H1 (cell line): ENCODE measurements at regions not wholly inside any gene's neighbourhood (a gene's known extent, or its start where the extent isn't known, plus 50 kb on each side); places are given as distances from the start of the nearest gene placed in this dataset.

Experiments
- CTCF ChIA-PET: fragments of 300-600 bp; sonication (Branson Sonifier 250); formaldehyde crosslinking; loops from one replicate; lab custom pipeline; 2021; ENCODE audit not compliant: partially characterized antibody; lab: Charles Lee
- POLR2A ChIA-PET: fragments of 300-600 bp; sonication (Branson Sonifier 250); formaldehyde crosslinking; loops from one replicate; lab custom pipeline; 2021; ENCODE audit warnings: inconsistent platforms; ENCODE audit not compliant: partially characterized antibody; lab: Charles Lee
- DNase-seq, 2 experiments: peaks; one replicate each; pipeline versions ENCODE4 v3.0.0 to v3.0.0-alpha.2; 2010 to 2022; ENCODE audit warnings: low spot score in 2 of 2, low read depth in 1 of 2, mixed read lengths in 1 of 2
- FAIRE-seq: peaks from 2 replicates; lab custom pipeline; 2011; peaks lifted over from hg19 to GRCh38; lab: Jason Lieb, UNC
- H2AFZ ChIP-seq: 2 replicates; pipeline ENCODE4 v1.8.1; 2012; ENCODE audit warnings: low read length, inconsistent platforms
- H2AK5ac ChIP-seq: 2 replicates; pipeline ENCODE4 v1.6.1; 2013; ENCODE audit warnings: low read depth, low read length
- H2BK120ac ChIP-seq: replicated peaks from 2 replicates; pipeline ENCODE3; 2013; ENCODE audit warnings: low read depth, low read length, inconsistent platforms
- H2BK12ac ChIP-seq: 2 replicates; pipeline ENCODE4 v1.6.1; 2013; ENCODE audit warnings: low read depth, low read length
- H2BK15ac ChIP-seq: 2 replicates; pipeline ENCODE4 v1.6.1; 2013; ENCODE audit warnings: low read length
- H2BK20ac ChIP-seq: 2 replicates; pipeline ENCODE4 v1.6.1; 2013; ENCODE audit warnings: low read length
- H2BK5ac ChIP-seq: 2 replicates; pipeline ENCODE4 v1.6.1; 2013; ENCODE audit warnings: low read depth, low read length
- H3K14ac ChIP-seq: 2 replicates; pipeline ENCODE4 v1.6.1; 2013; ENCODE audit warnings: inconsistent platforms; ENCODE audit not compliant: insufficient read length
- H3K18ac ChIP-seq: 2 replicates; pipeline ENCODE4 v1.6.1; 2013; ENCODE audit warnings: low read length; ENCODE audit errors: extremely low read depth
- H3K23ac ChIP-seq: 2 replicates; pipeline ENCODE4 v1.6.1; 2013; ENCODE audit warnings: inconsistent platforms; ENCODE audit not compliant: insufficient read length
- H3K23me2 ChIP-seq: 2 replicates; pipeline ENCODE4 v1.6.1; 2013; ENCODE audit warnings: low read depth, low read length
- H3K27ac ChIP-seq: 2 replicates; pipeline ENCODE4 v1.6.1; 2011; ENCODE audit warnings: low read depth, low read length, inconsistent platforms
- H3K27me3 ChIP-seq, 4 experiments: replicated peaks in 1 of 4; 1 replicate in 1 of 4; 2 replicates in 3 of 4; pipeline versions ENCODE4 v1.6.1 to v1.8.1; 2011 to 2013; ENCODE audit warnings: low read length in 3 of 4, mild to moderate bottlenecking in 3 of 4, inconsistent platforms in 2 of 4, mixed read lengths in 2 of 4, moderate library complexity in 1 of 4; ENCODE audit not compliant: control insufficient read depth in 3 of 4, insufficient read depth in 3 of 4; ENCODE audit errors: extremely low read depth in 1 of 4
- H3K36me3 ChIP-seq, 4 experiments: 2 replicates each; pipeline versions ENCODE4 v1.6.1 to v1.8.1; 2011 to 2013; ENCODE audit warnings: mild to moderate bottlenecking in 4 of 4, low read length in 3 of 4, moderate library complexity in 2 of 4, control low read depth in 1 of 4, inconsistent platforms in 1 of 4; ENCODE audit not compliant: insufficient read depth in 4 of 4, control insufficient read depth in 2 of 4
- H3K4ac ChIP-seq: replicated peaks from 2 replicates; pipeline ENCODE3; 2013; ENCODE audit warnings: low read length, low read depth, mixed read lengths, inconsistent platforms; ENCODE audit not compliant: insufficient read length
- H3K4me1 ChIP-seq, 4 experiments: replicated peaks in 1 of 4; 1 replicate in 1 of 4; 2 replicates in 3 of 4; pipeline versions ENCODE4 v1.6.1 to v1.8.1; 2011 to 2013; ENCODE audit warnings: low read length in 3 of 4, inconsistent platforms in 2 of 4, mixed read lengths in 1 of 4; ENCODE audit not compliant: insufficient read depth in 4 of 4, control insufficient read depth in 3 of 4
- H3K4me2 ChIP-seq, 2 experiments: 2 replicates each; pipeline versions ENCODE4 v1.6.1 to v1.8.1; 2011 to 2013; ENCODE audit warnings: low read depth in 2 of 2, low read length in 2 of 2, control low read depth in 1 of 2, inconsistent platforms in 1 of 2, mild to moderate bottlenecking in 1 of 2; ENCODE audit not compliant: insufficient read depth in 1 of 2
- H3K4me3 ChIP-seq, 4 experiments: fragments of 200-600, 300-600 bp in 1 of 4; sonication (generic), shearing (Covaris generic), sonication (Bioruptor Twin) in 1 of 4; 2 replicates each; pipeline versions ENCODE4 v1.5.1 to v1.8.1; 2011 to 2016; ENCODE audit warnings: low read length in 4 of 4, low read depth in 3 of 4, control low read depth in 2 of 4, inconsistent platforms in 2 of 4, mild to moderate bottlenecking in 2 of 4, mixed read lengths in 1 of 4, moderate library complexity in 1 of 4; ENCODE audit not compliant: insufficient read depth in 2 of 4; ENCODE audit errors: extremely low read depth in 1 of 4
- H3K56ac ChIP-seq: replicated peaks from 2 replicates; pipeline ENCODE3; 2013; ENCODE audit warnings: low read depth, mild to moderate bottlenecking, mixed read lengths, low read length, inconsistent platforms; ENCODE audit not compliant: insufficient read length
- H3K79me1 ChIP-seq: 2 replicates; pipeline ENCODE4 v1.6.1; 2013; ENCODE audit warnings: low read depth, low read length, control low read depth
- H3K79me2 ChIP-seq, 2 experiments: 2 replicates each; pipeline versions ENCODE4 v1.6.1 to v1.8.1; 2012 to 2013; ENCODE audit warnings: low read length in 2 of 2, mild to moderate bottlenecking in 2 of 2, inconsistent platforms in 1 of 2; ENCODE audit not compliant: insufficient read depth in 2 of 2, control insufficient read depth in 1 of 2
- H3K9ac ChIP-seq, 4 experiments: replicated peaks in 1 of 4; 1 replicate in 1 of 4; 2 replicates in 3 of 4; pipeline versions ENCODE4 v1.6.1 to v1.8.1; 2011 to 2013; ENCODE audit warnings: low read depth in 3 of 4, low read length in 3 of 4, control low read depth in 2 of 4, mild to moderate bottlenecking in 2 of 4, moderate library complexity in 2 of 4, inconsistent platforms in 1 of 4; ENCODE audit errors: extremely low read depth in 1 of 4
- H3K9me3 ChIP-seq, 2 experiments: 2 replicates each; pipeline versions ENCODE4 v1.6.1 to v1.8.1; 2012 to 2013; ENCODE audit warnings: mild to moderate bottlenecking in 2 of 2, moderate library complexity in 2 of 2, control low read depth in 1 of 2, inconsistent platforms in 1 of 2, low read depth in 1 of 2, low read length in 1 of 2, mixed read lengths in 1 of 2; ENCODE audit not compliant: insufficient read depth in 2 of 2
- H4K20me1 ChIP-seq, 2 experiments: replicated peaks in 1 of 2; 2 replicates each; pipeline versions ENCODE3 to v1.8.1; 2011 to 2013; ENCODE audit warnings: inconsistent platforms in 2 of 2, low read length in 2 of 2, mild to moderate bottlenecking in 1 of 2; ENCODE audit not compliant: insufficient read depth in 2 of 2, control insufficient read depth in 1 of 2
- H4K5ac ChIP-seq: 2 replicates; pipeline ENCODE4 v1.6.1; 2013; ENCODE audit warnings: low read length, low read depth, mixed read lengths, inconsistent platforms; ENCODE audit not compliant: insufficient read length
- H4K8ac ChIP-seq: 2 replicates; pipeline ENCODE4 v1.8.0; 2013; ENCODE audit warnings: mild to moderate bottlenecking, moderate library complexity, low read length, inconsistent platforms; ENCODE audit not compliant: insufficient read depth; ENCODE audit errors: extremely low read depth
- H4K91ac ChIP-seq: replicated peaks from 2 replicates; pipeline ENCODE3; 2013; ENCODE audit warnings: low read length, mixed read lengths, inconsistent platforms; ENCODE audit not compliant: insufficient read length
- ATF3 ChIP-seq: IDR thresholded peaks from 2 replicates; pipeline ENCODE4 v1.6.1; 2011; ENCODE audit warnings: low read depth, mild to moderate bottlenecking, low read length; ENCODE audit not compliant: insufficient read depth
- E2F6 ChIP-seq: IDR thresholded peaks from 2 replicates; pipeline ENCODE4 v1.6.1; 2012; ENCODE audit warnings: inconsistent platforms
- EP300 ChIP-seq, 2 experiments: IDR thresholded peaks; 1 replicate in 1 of 2; 2 replicates in 1 of 2; pipeline ENCODE4 v1.6.1; 2011 to 2012; ENCODE audit warnings: low read depth in 2 of 2, low read length in 2 of 2, mild to moderate bottlenecking in 2 of 2, borderline replicate concordance in 1 of 2, inconsistent platforms in 1 of 2, moderate library complexity in 1 of 2
- GABPA ChIP-seq: IDR thresholded peaks from 2 replicates; pipeline ENCODE4 v1.6.1; 2011; ENCODE audit warnings: mild to moderate bottlenecking, low read length, moderate library complexity, borderline replicate concordance; ENCODE audit not compliant: insufficient read depth
- JUND ChIP-seq: IDR thresholded peaks from 2 replicates; pipeline ENCODE4 v1.6.1; 2011; ENCODE audit warnings: mild to moderate bottlenecking, improper control_type of control experiment, low read length
- KDM4A ChIP-seq: IDR thresholded peaks from one replicate; pipeline ENCODE4 v1.7.1; 2012; ENCODE audit warnings: low read depth, mild to moderate bottlenecking, moderate library complexity, low read length, inconsistent platforms; ENCODE audit not compliant: severe bottlenecking
- NRF1 ChIP-seq: IDR thresholded peaks from 2 replicates; pipeline ENCODE4 v1.6.1; 2011; ENCODE audit warnings: mild to moderate bottlenecking, low read depth, low read length, improper control_type of control experiment
- SAP30 ChIP-seq: fragments of 300-600 bp; sonication (generic); IDR thresholded peaks from 2 replicates; pipeline ENCODE4 v1.7.1; 2012; ENCODE audit warnings: low read length, moderate library complexity, mild to moderate bottlenecking, inconsistent platforms; ENCODE audit not compliant: insufficient read depth, insufficient replicate concordance
- USF2 ChIP-seq: IDR thresholded peaks from 2 replicates; pipeline ENCODE4 v1.6.1; 2011; ENCODE audit warnings: low read length, improper control_type of control experiment
- WGBS, 2 experiments: shearing (Covaris generic) in 1 of 2; methylation state at CpG; one replicate each; pipeline versions ENCODE4 v1.1.6 to v1.1.7; 2013 to 2015; ENCODE audit warnings: low lambda C conversion rate in 2 of 2, mixed read lengths in 2 of 2, inconsistent platforms in 1 of 2, low coverage in 1 of 2, missing lambda C conversion rate in 1 of 2; ENCODE audit not compliant: insufficient replicate concordance in 2 of 2, insufficient coverage in 1 of 2, insufficient read length in 1 of 2; ENCODE audit errors: extremely low coverage in 1 of 2, missing lambda C conversion rate in 1 of 2; 5-methylcytosine and 5-hydroxymethylcytosine counted together

GRCh38 chr13:33957497-33957905 lies 139.6 kb downstream of the RFC3 start:
- H2BK20ac ChIP-seq: no peak overlapping the region
- no peak overlapping the region for H4K91ac ChIP-seq
- no peaks in the 10 kb centered on the region for H3K27me3 ChIP-seq
- H3K4me1 ChIP-seq: no peaks in the 10 kb centered on the region
- FAIRE-seq (no peak), DNase-seq (no peak)
- H3K9me3 ChIP-seq: no peaks in the 10 kb centered on the region
- H3K27ac ChIP-seq: no peak overlapping the region
- H3K18ac ChIP-seq: no peak overlapping the region
- H2BK15ac ChIP-seq: no peak overlapping the region
- no peak overlapping the region for H2BK5ac ChIP-seq
- H3K4ac ChIP-seq: no peak overlapping the region
- H3K79me2 ChIP-seq: no peaks in the 10 kb centered on the region
- H4K8ac ChIP-seq: no peak overlapping the region
- no peak overlapping the region for H2AFZ ChIP-seq
- H2AK5ac ChIP-seq: no peak overlapping the region
- POLR2A ChIA-PET: no interaction called here
- no peak overlapping the region for H3K4me3 ChIP-seq
- 93% methylated on average over 5 of the region's 5 CpGs; no CpG with 5 or more reads in 1 of the 2 experiments for WGBS, 2 experiments
- no peak overlapping the region; a peak in 1 of 7 replicates for H3K9ac ChIP-seq
- H2BK120ac ChIP-seq: no peak overlapping the region
- H3K23me2 ChIP-seq: no peaks in the 10 kb centered on the region
- no peak overlapping the region for H4K5ac ChIP-seq
- no peaks in the 10 kb centered on the region for H4K20me1 ChIP-seq
- no peaks in the 10 kb centered on the region for H3K79me1 ChIP-seq
- no peak overlapping the region for H3K56ac ChIP-seq
- CTCF ChIA-PET: no interaction called here
- H3K14ac ChIP-seq: no peak overlapping the region
- no peak for TF ChIP-seq E2F6
- TF ChIP-seq NRF1: no peak
- no peak for TF ChIP-seq GABPA
- no peak for TF ChIP-seq KDM4A
- no peak for TF ChIP-seq USF2
- TF ChIP-seq SAP30: no peak
- TF ChIP-seq JUND: no peak
- no peak for TF ChIP-seq EP300 (IDR thresholded peaks at IDR 0.05; ENCODE audit: borderline replicate concordance in 1 of 2, low read depth in 2 of 2, low read length in 2 of 2)
- TF ChIP-seq ATF3: no peak
- no peak overlapping the region for H2BK12ac ChIP-seq
- H3K36me3 ChIP-seq: no peaks in the 10 kb centered on the region
- H3K4me2 ChIP-seq: no peak overlapping the region
- no peak overlapping the region for H3K23ac ChIP-seq
